ENCODE measurements at regions not wholly inside any gene's neighbourhood (a gene's known extent, or its start where the extent isn't known, plus 50 kb on each side); places are given as distances from the start of the nearest gene placed in this dataset.
"Not testable (repeated sequence)": the region's sequence is repeated elsewhere in the genome, so short reads cannot be mapped to it uniquely, and the experiment has no call there.

GRCh38 chr2:215861607-215862350 lies 151.6 kb downstream of the MREG start:
- no peak for DNase-seq

GRCh38 chr2:215856080-215856479 lies 157.3 kb downstream of the MREG start:
- DNase-seq, result no peak

- not testable (repeated sequence) for DNase-seq
Observed at GRCh38 chr2:215855308-215855707, 158.0 kb downstream of the MREG start.

- DNase-seq, result no peak
Observed at GRCh38 chr2:215854008-215854407, 159.3 kb downstream of the MREG start.

GRCh38 chr2:215851696-215852095 lies 161.7 kb downstream of the MREG start:
- DNase-seq, result no peak

- no peak for DNase-seq
Observed at GRCh38 chr2:215851082-215851481, 162.3 kb downstream of the MREG start.

- no peak for DNase-seq
Observed at GRCh38 chr2:215850380-215850779, 163.0 kb downstream of the MREG start.

GRCh38 chr2:215849771-215850170 lies 163.6 kb downstream of the MREG start:
- no peak for DNase-seq

GRCh38 chr2:215848698-215849097 lies 164.7 kb downstream of the MREG start:
- no peak for DNase-seq

- DNase-seq, result no peak
Observed at GRCh38 chr2:215848146-215848545, 165.2 kb downstream of the MREG start.

GRCh38 chr2:215847718-215848117 lies 165.6 kb downstream of the MREG start:
- no peak for DNase-seq

GRCh38 chr2:215847056-215847455 lies 166.3 kb downstream of the MREG start:
- no peak for DNase-seq

- no peak for DNase-seq
Observed at GRCh38 chr2:215845839-215846586, 167.3 kb downstream of the MREG start.

GRCh38 chr2:215843579-215843978 lies 169.8 kb downstream of the MREG start:
- DNase-seq, result no peak

GRCh38 chr2:215841175-215841816 lies 172.1 kb downstream of the MREG start:
- DNase-seq, result no peak

GRCh38 chr2:215839816-215840215 lies 173.5 kb downstream of the MREG start:
- DNase-seq, result no peak

- no peak for DNase-seq
Observed at GRCh38 chr2:215839309-215839708, 174.0 kb downstream of the MREG start.

- no peak for DNase-seq
Observed at GRCh38 chr2:215836881-215837280, 176.5 kb downstream of the MREG start.

GRCh38 chr2:215835657-215836056 lies 177.7 kb downstream of the MREG start:
- no peak for DNase-seq

GRCh38 chr2:215835231-215835630 lies 178.1 kb downstream of the MREG start:
- DNase-seq, result no peak

- no peak for DNase-seq
Observed at GRCh38 chr2:215833531-215834162, 179.7 kb downstream of the MREG start.

- DNase-seq, result no peak
Observed at GRCh38 chr2:215832791-215833190, 180.6 kb downstream of the MREG start.

GRCh38 chr2:215831296-215831913 lies 181.9 kb downstream of the MREG start:
- DNase-seq, result no peak
